ENCODE measurements at regions not wholly inside any gene's neighbourhood (a gene's known extent, or its start where the extent isn't known, plus 50 kb on each side); places are given as distances from the start of the nearest gene placed in this dataset.

DNA sequence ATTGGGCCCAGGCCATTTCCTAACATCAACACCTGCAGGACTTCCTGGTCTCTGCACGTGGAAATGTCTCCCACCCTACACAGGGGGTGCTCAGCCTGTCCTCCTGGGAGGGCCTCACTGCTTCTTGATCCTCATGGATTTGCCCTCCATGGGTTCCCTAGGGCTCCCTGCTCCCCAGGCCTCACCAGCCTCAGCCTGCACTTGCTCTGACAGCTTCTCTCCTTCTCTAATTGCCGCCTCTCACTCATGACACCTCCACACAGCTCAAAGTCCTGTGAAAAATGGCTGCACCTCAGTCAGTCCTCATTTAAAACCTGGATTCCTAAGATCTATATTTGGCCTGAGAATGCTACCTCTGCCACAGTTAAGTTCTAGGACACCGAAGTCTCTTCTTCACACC, 130.6 kb downstream of the PXDC1 start:
- TF ChIP-seq CTCF (IDR thresholded peaks at IDR 0.05; ENCODE audit: low read depth, low read length, missing control alignments), result no peak
- no peak for DNase-seq (ENCODE audit: extremely low read depth, low read depth)
- H3K4me3 ChIP-seq (replicated peaks; ENCODE audit: low read depth, low read length), result no peak overlapping the region

DNA sequence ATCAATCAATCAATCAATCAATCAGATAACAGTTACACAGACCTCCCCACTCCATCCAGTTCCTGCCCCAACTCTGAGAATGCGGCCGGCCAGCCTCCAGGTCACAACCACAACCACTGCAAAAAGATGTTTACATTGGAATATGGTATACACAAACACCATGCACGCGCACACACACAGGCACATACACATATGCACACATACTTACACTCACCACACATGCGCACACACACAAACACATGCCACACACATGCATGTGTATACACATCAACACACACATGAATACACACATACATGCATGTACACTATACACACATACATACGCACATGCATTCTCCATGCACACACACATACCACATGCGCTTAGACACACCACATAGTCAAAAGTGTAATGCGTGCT, 131.1 kb downstream of the PXDC1 start:
- TF ChIP-seq CTCF (IDR thresholded peaks at IDR 0.05; ENCODE audit: low read depth, low read length, missing control alignments), result no peak
- no peak overlapping the region for H3K4me3 ChIP-seq (replicated peaks; ENCODE audit: low read depth, low read length)
- no peak for DNase-seq (ENCODE audit: extremely low read depth, low read depth)

GRCh38 chr6:3619800-3620199, 131.7 kb downstream of the PXDC1 start:
- DNase-seq (ENCODE audit: extremely low read depth, low read depth), result no peak
- TF ChIP-seq CTCF (IDR thresholded peaks at IDR 0.05; ENCODE audit: low read depth, low read length, missing control alignments), result no peak

GRCh38 chr6:3619201-3619600, 132.3 kb downstream of the PXDC1 start:
- TF ChIP-seq CTCF (IDR thresholded peaks at IDR 0.05; ENCODE audit: low read depth, low read length, missing control alignments), result no peak
- no peak overlapping the region for H3K4me3 ChIP-seq (replicated peaks; ENCODE audit: low read depth, low read length)
- DNase-seq (ENCODE audit: extremely low read depth, low read depth), result no peak

More at GRCh38 chr6:3619800-3620199, 131.7 kb downstream of the PXDC1 start:
- no peak overlapping the region for H3K4me3 ChIP-seq (replicated peaks; ENCODE audit: low read depth, low read length)

DNA sequence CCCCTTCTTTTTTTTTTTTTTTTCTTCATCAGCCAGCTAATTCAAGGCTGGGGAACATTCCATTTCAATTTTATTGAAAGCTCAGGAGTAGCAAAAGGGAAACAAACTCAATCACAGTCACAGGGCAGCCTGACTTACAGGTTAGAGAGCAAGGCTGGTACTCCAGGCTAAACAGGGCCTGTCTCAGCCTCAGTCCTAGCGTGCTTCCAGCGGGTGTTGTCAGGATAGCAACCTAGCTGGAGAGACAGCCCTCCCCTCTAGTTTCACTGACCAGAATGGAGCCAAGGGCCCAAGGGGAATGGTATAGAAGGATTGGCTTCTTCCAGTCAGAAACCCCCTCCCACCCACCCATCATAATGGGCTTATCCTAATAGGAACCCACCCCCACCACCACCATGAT, 132.9 kb downstream of the PXDC1 start:
- no peak for DNase-seq (ENCODE audit: extremely low read depth, low read depth)
- H3K4me3 ChIP-seq (replicated peaks; ENCODE audit: low read depth, low read length), result no peak overlapping the region
- no peak for TF ChIP-seq CTCF (IDR thresholded peaks at IDR 0.05; ENCODE audit: low read depth, low read length, missing control alignments)

DNA sequence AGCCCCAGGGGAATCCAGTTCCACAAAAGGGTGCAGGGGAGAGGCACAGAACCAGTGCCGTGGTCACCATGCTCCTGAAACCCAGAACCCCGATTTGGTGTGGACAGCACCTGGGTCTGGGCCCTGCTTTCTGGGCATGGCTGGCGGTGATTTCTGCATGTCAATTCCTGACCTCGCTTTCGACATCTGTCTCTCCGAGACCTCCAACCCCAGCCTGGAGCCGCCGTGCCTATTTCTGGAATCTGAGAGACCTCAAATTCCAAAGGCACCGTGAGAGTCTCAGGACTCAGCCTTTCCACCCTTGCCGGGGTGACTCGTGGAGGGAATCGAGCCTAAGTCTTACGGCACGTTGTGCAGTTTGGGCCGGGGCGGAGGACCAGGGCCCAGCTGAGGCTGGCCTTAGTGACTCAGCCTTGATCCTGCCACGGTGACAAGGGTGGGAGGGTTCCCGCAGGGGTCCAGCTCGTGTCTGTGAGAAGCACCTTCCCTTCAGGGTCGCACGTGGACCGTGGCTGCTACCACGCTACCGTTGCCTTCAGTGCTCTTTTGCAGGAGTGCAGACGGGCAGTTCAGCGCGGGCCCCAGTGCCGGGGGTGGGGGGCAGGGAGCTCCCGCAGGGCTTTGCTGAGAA, 133.7 kb downstream of the PXDC1 start:
- no peak overlapping the region for H3K4me3 ChIP-seq (replicated peaks; ENCODE audit: low read depth, low read length)
- no peak for DNase-seq (ENCODE audit: extremely low read depth, low read depth)
- TF ChIP-seq CTCF (IDR thresholded peaks at IDR 0.05; ENCODE audit: low read depth, low read length, missing control alignments), result no peak

GRCh38 chr6:3617192-3617631, 134.3 kb downstream of the PXDC1 start:
- DNase-seq (ENCODE audit: extremely low read depth, low read depth), result no peak
- no peak for TF ChIP-seq CTCF (IDR thresholded peaks at IDR 0.05; ENCODE audit: low read depth, low read length, missing control alignments)
- no peak overlapping the region for H3K4me3 ChIP-seq (replicated peaks; ENCODE audit: low read depth, low read length)
